ENCODE measurements at regions not wholly inside any gene's neighbourhood (a gene's known extent, or its start where the extent isn't known, plus 50 kb on each side); places are given as distances from the start of the nearest gene placed in this dataset.

- H3K27me3 ChIP-seq (ENCODE audit: insufficient read depth), result no peaks in the 10 kb centered on the region
- TF ChIP-seq REST (IDR thresholded peaks at IDR 0.05; ENCODE audit: unreplicated experiment) (no peak), EZH2 (IDR thresholded peaks at IDR 0.05; ENCODE audit: low read depth, unreplicated experiment) (no peak), EZH2phosphoT487 (IDR thresholded peaks at IDR 0.05; ENCODE audit: unreplicated experiment) (no peak), CREB1 (CRISPR knock-in tag; IDR thresholded peaks at IDR 0.05; ENCODE audit: low read depth) (no peak), POLR2AphosphoS5 (IDR thresholded peaks at IDR 0.05; ENCODE audit: low read depth) (no peak), JUNB (IDR thresholded peaks at IDR 0.05; ENCODE audit: unreplicated experiment) (no peak), ZNF114 (CRISPR knock-in tag; IDR thresholded peaks at IDR 0.05) (no peak), NANOG (IDR thresholded peaks at IDR 0.05; ENCODE audit: borderline replicate concordance) (no peak), ZNF331 (CRISPR knock-in tag; IDR thresholded peaks at IDR 0.05; ENCODE audit: low read depth) (no peak), STAT1 (IDR thresholded peaks at IDR 0.05; ENCODE audit: unreplicated experiment) (no peak)
- TF ChIP-seq, protein P1, sequence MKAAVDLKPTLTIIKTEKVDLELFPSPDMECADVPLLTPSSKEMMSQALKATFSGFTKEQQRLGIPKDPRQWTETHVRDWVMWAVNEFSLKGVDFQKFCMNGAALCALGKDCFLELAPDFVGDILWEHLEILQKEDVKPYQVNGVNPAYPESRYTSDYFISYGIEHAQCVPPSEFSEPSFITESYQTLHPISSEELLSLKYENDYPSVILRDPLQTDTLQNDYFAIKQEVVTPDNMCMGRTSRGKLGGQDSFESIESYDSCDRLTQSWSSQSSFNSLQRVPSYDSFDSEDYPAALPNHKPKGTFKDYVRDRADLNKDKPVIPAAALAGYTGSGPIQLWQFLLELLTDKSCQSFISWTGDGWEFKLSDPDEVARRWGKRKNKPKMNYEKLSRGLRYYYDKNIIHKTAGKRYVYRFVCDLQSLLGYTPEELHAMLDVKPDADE (IDR thresholded peaks at IDR 0.05), result no peak
- TF ChIP-seq, protein P2, sequence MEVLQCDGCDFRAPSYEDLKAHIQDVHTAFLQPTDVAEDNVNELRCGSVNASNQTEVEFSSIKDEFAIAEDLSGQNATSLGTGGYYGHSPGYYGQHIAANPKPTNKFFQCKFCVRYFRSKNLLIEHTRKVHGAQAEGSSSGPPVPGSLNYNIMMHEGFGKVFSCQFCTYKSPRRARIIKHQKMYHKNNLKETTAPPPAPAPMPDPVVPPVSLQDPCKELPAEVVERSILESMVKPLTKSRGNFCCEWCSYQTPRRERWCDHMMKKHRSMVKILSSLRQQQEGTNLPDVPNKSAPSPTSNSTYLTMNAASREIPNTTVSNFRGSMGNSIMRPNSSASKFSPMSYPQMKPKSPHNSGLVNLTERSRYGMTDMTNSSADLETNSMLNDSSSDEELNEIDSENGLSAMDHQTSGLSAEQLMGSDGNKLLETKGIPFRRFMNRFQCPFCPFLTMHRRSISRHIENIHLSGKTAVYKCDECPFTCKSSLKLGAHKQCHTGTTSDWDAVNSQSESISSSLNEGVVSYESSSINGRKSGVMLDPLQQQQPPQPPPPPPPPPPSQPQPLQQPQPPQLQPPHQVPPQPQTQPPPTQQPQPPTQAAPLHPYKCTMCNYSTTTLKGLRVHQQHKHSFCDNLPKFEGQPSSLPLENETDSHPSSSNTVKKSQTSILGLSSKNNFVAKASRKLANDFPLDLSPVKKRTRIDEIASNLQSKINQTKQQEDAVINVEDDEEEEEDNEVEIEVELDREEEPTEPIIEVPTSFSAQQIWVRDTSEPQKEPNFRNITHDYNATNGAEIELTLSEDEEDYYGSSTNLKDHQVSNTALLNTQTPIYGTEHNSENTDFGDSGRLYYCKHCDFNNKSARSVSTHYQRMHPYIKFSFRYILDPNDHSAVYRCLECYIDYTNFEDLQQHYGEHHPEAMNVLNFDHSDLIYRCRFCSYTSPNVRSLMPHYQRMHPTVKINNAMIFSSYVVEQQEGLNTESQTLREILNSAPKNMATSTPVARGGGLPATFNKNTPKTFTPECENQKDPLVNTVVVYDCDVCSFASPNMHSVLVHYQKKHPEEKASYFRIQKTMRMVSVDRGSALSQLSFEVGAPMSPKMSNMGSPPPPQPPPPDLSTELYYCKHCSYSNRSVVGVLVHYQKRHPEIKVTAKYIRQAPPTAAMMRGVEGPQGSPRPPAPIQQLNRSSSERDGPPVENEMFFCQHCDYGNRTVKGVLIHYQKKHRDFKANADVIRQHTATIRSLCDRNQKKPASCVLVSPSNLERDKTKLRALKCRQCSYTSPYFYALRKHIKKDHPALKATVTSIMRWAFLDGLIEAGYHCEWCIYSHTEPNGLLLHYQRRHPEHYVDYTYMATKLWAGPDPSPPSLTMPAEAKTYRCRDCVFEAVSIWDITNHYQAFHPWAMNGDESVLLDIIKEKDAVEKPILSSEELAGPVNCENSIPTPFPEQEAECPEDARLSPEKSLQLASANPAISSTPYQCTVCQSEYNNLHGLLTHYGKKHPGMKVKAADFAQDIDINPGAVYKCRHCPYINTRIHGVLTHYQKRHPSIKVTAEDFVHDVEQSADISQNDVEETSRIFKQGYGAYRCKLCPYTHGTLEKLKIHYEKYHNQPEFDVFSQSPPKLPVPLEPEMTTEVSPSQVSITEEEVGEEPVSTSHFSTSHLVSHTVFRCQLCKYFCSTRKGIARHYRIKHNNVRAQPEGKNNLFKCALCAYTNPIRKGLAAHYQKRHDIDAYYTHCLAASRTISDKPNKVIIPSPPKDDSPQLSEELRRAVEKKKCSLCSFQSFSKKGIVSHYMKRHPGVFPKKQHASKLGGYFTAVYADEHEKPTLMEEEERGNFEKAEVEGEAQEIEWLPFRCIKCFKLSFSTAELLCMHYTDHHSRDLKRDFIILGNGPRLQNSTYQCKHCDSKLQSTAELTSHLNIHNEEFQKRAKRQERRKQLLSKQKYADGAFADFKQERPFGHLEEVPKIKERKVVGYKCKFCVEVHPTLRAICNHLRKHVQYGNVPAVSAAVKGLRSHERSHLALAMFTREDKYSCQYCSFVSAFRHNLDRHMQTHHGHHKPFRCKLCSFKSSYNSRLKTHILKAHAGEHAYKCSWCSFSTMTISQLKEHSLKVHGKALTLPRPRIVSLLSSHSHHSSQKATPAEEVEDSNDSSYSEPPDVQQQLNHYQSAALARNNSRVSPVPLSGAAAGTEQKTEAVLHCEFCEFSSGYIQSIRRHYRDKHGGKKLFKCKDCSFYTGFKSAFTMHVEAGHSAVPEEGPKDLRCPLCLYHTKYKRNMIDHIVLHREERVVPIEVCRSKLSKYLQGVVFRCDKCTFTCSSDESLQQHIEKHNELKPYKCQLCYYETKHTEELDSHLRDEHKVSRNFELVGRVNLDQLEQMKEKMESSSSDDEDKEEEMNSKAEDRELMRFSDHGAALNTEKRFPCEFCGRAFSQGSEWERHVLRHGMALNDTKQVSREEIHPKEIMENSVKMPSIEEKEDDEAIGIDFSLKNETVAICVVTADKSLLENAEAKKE (CRISPR knock-in tag; IDR thresholded peaks at IDR 0.05), result no peak
- TF ChIP-seq, protein P3, sequence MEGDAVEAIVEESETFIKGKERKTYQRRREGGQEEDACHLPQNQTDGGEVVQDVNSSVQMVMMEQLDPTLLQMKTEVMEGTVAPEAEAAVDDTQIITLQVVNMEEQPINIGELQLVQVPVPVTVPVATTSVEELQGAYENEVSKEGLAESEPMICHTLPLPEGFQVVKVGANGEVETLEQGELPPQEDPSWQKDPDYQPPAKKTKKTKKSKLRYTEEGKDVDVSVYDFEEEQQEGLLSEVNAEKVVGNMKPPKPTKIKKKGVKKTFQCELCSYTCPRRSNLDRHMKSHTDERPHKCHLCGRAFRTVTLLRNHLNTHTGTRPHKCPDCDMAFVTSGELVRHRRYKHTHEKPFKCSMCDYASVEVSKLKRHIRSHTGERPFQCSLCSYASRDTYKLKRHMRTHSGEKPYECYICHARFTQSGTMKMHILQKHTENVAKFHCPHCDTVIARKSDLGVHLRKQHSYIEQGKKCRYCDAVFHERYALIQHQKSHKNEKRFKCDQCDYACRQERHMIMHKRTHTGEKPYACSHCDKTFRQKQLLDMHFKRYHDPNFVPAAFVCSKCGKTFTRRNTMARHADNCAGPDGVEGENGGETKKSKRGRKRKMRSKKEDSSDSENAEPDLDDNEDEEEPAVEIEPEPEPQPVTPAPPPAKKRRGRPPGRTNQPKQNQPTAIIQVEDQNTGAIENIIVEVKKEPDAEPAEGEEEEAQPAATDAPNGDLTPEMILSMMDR (conservative IDR thresholded peaks at IDR 0.05; ENCODE audit: low read depth in 2 of 2), result no peak
- no peaks in the 10 kb centered on the region for H4K20me1 ChIP-seq (replicated peaks; ENCODE audit: insufficient read depth)
- no peaks in the 10 kb centered on the region for H3F3A ChIP-seq (replicated peaks; ENCODE audit: low read depth)
- Mint-ChIP-seq H3K4me3 (no peak overlapping the region), H3K4me1 (peaks cover 69% of the 10 kb centered on the region), H3K27ac (no peak overlapping the region), H3K36me3 (ENCODE audit: low read depth) (peaks cover 15% of the 10 kb centered on the region), H3K27me3 (ENCODE audit: insufficient read depth, low read depth, poor library complexity) (peaks cover 7% of the 10 kb centered on the region), H3K9me3 (peaks cover 12% of the 10 kb centered on the region)
- H3K4me1 ChIP-seq (ENCODE audit: insufficient read depth), result peaks cover 70% of the 10 kb centered on the region
- H3K4me3 ChIP-seq, result no peak overlapping the region
- no peak overlapping the region for H3K27ac ChIP-seq (ENCODE audit: low read depth)
- H3K9me2 ChIP-seq (ENCODE audit: insufficient read depth), result no peaks in the 10 kb centered on the region
- no peaks in the 10 kb centered on the region for H3K36me3 ChIP-seq (ENCODE audit: insufficient read depth)
- H3K4me2 ChIP-seq, result no peak overlapping the region
- H3K79me2 ChIP-seq (replicated peaks; ENCODE audit: insufficient read depth), result no peaks in the 10 kb centered on the region
- ATAC-seq (no peak), DNase-seq (ENCODE audit: low spot score) (no peak)
- no peak overlapping the region for H2AFZ ChIP-seq
Measured at GRCh38 chr2:209141818-209142217, 282.0 kb upstream of the MAP2 start.
